Heart right ventricle (tissue), 16 donors: ENCODE measurements at regions not wholly inside any gene's neighbourhood (a gene's known extent, or its start where the extent isn't known, plus 50 kb on each side); places are given as distances from the start of the nearest gene placed in this dataset.

Experiments used
- ATAC-seq, 8 donors: fragments of 200-7000 bp; cut with Tn5 transposase; one replicate each; pipeline ENCODE4 v1.9.1; 2020; ENCODE audit warnings: mild to moderate bottlenecking in 8 of 8, moderate library complexity in 8 of 8, moderate number of reproducible peaks in 1 of 8
- DNase-seq, 2 donors: peaks; one replicate each; pipeline ENCODE4 v3.0.0-alpha.2; 2020
- H3K27ac ChIP-seq, 10 donors: fragments of 200-600 bp; sonication (generic) in 2 of 10; one replicate each; pipeline versions ENCODE4 v1.5.0 to v1.8.0; 2020 to 2022; ENCODE audit warnings: mild to moderate bottlenecking in 3 of 10
- H3K27me3 ChIP-seq, 7 donors: fragments of 200-600 bp; one replicate each; pipeline ENCODE4 v1.8.0; 2021 to 2022; ENCODE audit warnings: mild to moderate bottlenecking in 2 of 7
- H3K36me3 ChIP-seq, 9 donors: fragments of 200-600 bp; sonication (generic) in 1 of 9; one replicate each; pipeline versions ENCODE4 v1.5.0 to v1.8.0; 2020 to 2022; ENCODE audit warnings: mild to moderate bottlenecking in 2 of 9
- H3K4me1 ChIP-seq, 9 donors: fragments of 200-600 bp; sonication (generic) in 1 of 9; one replicate each; pipeline versions ENCODE4 v1.5.0 to v1.8.0; 2020 to 2022; ENCODE audit warnings: mild to moderate bottlenecking in 4 of 9
- H3K4me3 ChIP-seq, 10 donors: fragments of 200-600 bp; sonication (generic) in 2 of 10; one replicate each; pipeline versions ENCODE4 v1.5.0 to v1.8.0; 2020 to 2022; ENCODE audit warnings: mild to moderate bottlenecking in 7 of 10, moderate library complexity in 2 of 10
- H3K9me3 ChIP-seq, 11 donors: fragments of 200-600 bp in 10 of 11; sonication (generic) in 2 of 11; one replicate each; pipeline versions ENCODE4 v1.5.0 to v1.8.0; 2013 to 2022; ENCODE audit warnings: mild to moderate bottlenecking in 2 of 11, control low read depth in 1 of 11, moderate library complexity in 1 of 11
- CTCF ChIP-seq, 9 donors: fragments of 200-600 bp; sonication (generic) in 2 of 9; IDR thresholded peaks; one replicate each; pipeline versions ENCODE4 v1.5.0 to v1.8.0; 2021 to 2022; ENCODE audit warnings: antibody characterized with exemption in 9 of 9, mild to moderate bottlenecking in 5 of 9, moderate library complexity in 1 of 9
- WGBS, 2 donors: extraction: QIAGEN DNeasy Blood & Tissue Kit; methylation state at CpG; one replicate each; pipeline ENCODE4 v1.1.7; 2013; ENCODE audit warnings: inconsistent platforms in 1 of 2; 5-methylcytosine and 5-hydroxymethylcytosine counted together
- intact Hi-C, 10 donors: fragments of 100-400 bp; cut with DNase I; formaldehyde crosslinking; loops; one replicate each; pipeline versions ENCODE4 v1.11.1 to v1.14.2; 2022
- donor health status: Arrhythmogenic right ventricular cardiomyopathy.
- donor health status: ischemic (EF 13 %, LVEDD 7.1; RV severe dilation, severe dysfunction).
- donor health status: healthy with polysubstance abuse.
- donor health status: DM: no; HTN: yes; CAD: no.
- donor health status: DM: no; HTN: no; CAD: no.
- donor health status: ischemic (EF 25% LVEDD 6.9; RV normal size, moderate dysfunction).
- donor health status: ischemic (EF 25% LVEDD 5.7; RV mildly dilated, moderate dysfunction).
- donor health status: healthy.
- donor health status: DM: yes; HTN: yes; CAD: no.
- donor health status: Ischemic cardiomyopathy.
- donor health status: ischemic (EF 35%, LVEDD 5.7; RV mildly dilated, moderate dysfunction).
- donor health status: nonischemic (EF 11% LVEDD 7.7; RV severe dilation, severe dysfunction).
- donor health status: DM: yes; HTN: yes; CAD: no.
- donor health status: PGD.
- donor health status: ischemic (EF 29% LVEDD 5.4; RV normal size, mild dysfunction).
- donor health status: nonischemic (EF 23%, LVEDD 6.1; RV moderate dilation, normal function).

- H3K27ac ChIP-seq: no peak overlapping the region
- H3K4me3 ChIP-seq: no peak overlapping the region
- intact Hi-C loops: no loop called here
- no peak for TF ChIP-seq CTCF (IDR thresholded peaks at IDR 0.05)
- WGBS, 2 donors: 86 to 92% methylated on average over 3 of the region's 3 CpGs
- H3K27me3 ChIP-seq: no peaks in the 10 kb centered on the region
- H3K9me3 ChIP-seq: no peaks in the 10 kb centered on the region
- ATAC-seq: no peak
- no peaks in the 10 kb centered on the region for H3K4me1 ChIP-seq
- no peak for DNase-seq
- no peaks in the 10 kb centered on the region for H3K36me3 ChIP-seq
Observed at GRCh38 chr7:131131746-131132431, 195.8 kb upstream of the MKLN1 start.

DNA sequence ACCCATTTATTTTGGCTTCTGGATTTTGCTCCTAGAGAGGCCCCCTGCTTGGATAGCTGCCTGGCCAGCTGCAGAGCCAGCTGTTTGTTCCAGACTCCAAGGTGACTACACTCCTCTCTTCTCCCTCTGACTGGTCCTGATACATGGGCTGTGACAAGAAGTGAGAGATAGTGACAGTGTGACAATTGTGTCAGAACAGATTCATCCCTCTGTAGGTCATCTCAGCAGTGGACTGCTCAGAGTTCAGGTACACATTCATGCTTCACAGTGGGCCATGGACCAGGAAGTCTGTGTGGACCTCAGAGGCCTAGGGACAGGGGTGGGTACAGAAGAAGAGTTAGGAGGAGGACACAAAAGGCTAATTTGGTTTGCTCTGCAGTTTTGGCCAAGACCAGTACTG is 188.2 kb upstream of the MKLN1 start:
- H3K36me3 ChIP-seq: no peaks in the 10 kb centered on the region
- intact Hi-C loops: no loop called here
- no peak overlapping the region for H3K4me3 ChIP-seq
- H3K27me3 ChIP-seq: no peaks in the 10 kb centered on the region
- H3K4me1 ChIP-seq: no peaks in the 10 kb centered on the region
- ATAC-seq (no peak), DNase-seq (no peak)
- no peak for TF ChIP-seq CTCF (IDR thresholded peaks at IDR 0.05)
- H3K9me3 ChIP-seq: no peaks in the 10 kb centered on the region
- no peak overlapping the region for H3K27ac ChIP-seq

GRCh38 chr7:131141443-131141967 is 186.2 kb upstream of the MKLN1 start:
- DNase-seq (no peak), ATAC-seq (no peak)
- no peaks in the 10 kb centered on the region for H3K9me3 ChIP-seq
- H3K27ac ChIP-seq: no peak overlapping the region
- TF ChIP-seq CTCF (IDR thresholded peaks at IDR 0.05): no peak
- H3K27me3 ChIP-seq: no peaks in the 10 kb centered on the region
- no peaks in the 10 kb centered on the region for H3K4me1 ChIP-seq
- no peak overlapping the region for H3K4me3 ChIP-seq
- WGBS, 2 donors: 79 to 87% methylated on average over 6 of the region's 6 CpGs
- H3K36me3 ChIP-seq: no peaks in the 10 kb centered on the region
- intact Hi-C loops: no loop called here

- Histone ChIP-seq H3K9me3 (no peaks in the 10 kb centered on the region), H3K4me3 (no peak overlapping the region), H3K27ac (no peak overlapping the region), H3K27me3 (no peaks in the 10 kb centered on the region), H3K4me1 (peaks cover 0 to 10% (median 0%) of the 10 kb centered on the region in 9 donors), H3K36me3 (no peaks in the 10 kb centered on the region)
- ATAC-seq (no peak), DNase-seq (no peak)
- intact Hi-C loops: no loop called here
- no peak for TF ChIP-seq CTCF (IDR thresholded peaks at IDR 0.05)
- WGBS, 2 donors: 98% methylated on average over 4 of the region's 4 CpGs
Observed at GRCh38 chr7:131143869-131144268, 183.8 kb upstream of the MKLN1 start.
